Activated naive CD4-positive, alpha-beta T cell treated with anti-CD3 and anti-CD28 coated beads, Interleukin-2, amount 50 U/mL, for 16 hours (primary cell): ENCODE measurements at regions not wholly inside any gene's neighbourhood (a gene's known extent, or its start where the extent isn't known, plus 50 kb on each side); places are given as distances from the start of the nearest gene placed in this dataset.
A peak's percentile ranks its signal among the peaks of the same experiment; 100 is the strongest.
"Not testable (repeated sequence)": the region's sequence is repeated elsewhere in the genome, so short reads cannot be mapped to it uniquely, and the experiment has no call there.

Experiments used
- DNase-seq: peaks from one replicate; pipeline ENCODE4 v3.0.0-alpha.2; 2020

DNA sequence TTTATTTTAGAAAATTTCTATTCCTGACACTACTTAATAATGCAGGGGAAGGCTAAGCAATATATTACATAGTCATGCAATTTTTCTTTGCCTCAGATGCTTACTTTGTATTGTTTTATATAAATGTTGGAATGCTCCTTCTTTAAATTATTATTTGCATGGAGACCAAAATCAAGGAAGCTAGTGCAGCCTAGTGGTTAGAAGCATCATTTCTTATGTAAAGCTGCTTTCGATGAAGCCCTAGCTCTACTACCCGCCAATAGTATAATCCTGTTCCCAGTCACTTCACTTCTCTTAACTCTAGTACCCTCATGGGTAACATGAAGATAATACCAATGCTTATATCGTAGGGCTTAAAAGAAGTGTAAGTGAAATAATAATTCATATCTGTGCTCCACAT, 198.9 kb downstream of the LRATD1 start:
- DNase-seq = no peak

DNA sequence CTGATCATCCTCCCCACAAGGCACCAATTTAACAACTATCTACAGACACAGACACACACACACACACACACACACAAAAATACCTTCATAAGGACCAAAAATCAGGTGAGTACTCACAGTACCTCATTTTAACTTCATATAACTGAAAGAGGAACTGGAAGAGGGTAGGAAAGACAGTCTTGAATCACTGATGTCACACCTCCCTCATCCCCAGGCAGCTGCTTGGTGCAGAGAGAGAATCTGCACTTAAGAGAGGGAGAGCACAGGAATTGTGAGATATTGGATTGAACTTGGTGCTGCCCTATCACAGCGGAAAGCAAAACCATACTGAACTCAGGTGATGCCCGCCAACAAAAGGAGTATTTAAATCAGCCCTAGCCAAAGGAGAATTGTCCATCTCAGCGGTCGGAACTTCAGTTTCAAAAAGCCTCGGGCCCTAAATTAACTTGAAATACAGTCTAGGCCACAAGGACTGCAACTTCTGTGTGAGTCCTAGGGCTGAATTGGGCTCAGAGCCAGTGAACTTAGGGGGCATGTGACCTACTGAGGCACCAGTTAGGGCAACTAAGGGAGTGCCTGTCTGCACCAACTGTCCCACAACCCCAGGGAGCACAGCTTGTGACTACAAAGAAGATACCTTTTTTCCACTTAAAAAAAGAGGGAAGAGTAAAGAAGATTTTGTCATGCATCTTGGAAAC, 211.1 kb downstream of the LRATD1 start:
- no peak for DNase-seq

DNA sequence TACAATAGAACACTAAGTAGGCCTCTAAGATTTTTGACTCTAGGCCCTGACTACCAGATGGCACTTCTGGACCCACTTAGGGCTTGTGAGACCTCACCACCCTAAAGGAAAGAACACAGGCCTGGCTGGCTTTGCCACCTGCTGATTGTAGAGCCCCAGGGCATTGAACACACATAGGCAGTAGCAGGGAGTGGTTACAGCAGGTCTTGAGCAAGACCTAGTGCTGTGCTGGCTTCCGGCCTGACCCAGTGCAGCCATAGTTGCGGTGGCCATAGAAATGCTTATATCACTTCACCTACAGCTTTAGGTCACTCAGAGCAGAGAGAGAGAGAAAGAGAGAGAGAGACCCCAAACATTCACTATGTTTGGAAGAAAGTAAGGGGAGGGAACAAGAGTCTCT, 223.2 kb downstream of the LRATD1 start:
- DNase-seq = no peak

DNA sequence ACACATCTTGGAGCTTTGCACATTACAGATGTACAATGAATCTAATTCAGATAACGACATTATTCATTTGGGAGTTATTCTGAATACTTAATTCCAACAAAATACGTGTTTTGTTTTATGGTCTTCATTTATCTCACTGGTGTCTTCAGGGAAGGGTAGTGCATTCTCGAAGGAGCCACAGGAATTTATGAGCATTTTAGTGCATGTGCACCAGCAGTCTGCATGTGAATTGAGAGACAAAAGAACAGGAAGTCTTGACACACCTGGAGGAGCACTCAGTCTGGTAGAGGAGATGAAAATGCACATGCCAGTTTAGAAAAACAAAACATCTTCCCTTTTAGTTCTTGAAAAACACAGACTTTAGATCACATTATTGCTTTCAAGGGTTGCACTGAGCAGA, 228.7 kb downstream of the LRATD1 start:
- DNase-seq = no peak

DNA sequence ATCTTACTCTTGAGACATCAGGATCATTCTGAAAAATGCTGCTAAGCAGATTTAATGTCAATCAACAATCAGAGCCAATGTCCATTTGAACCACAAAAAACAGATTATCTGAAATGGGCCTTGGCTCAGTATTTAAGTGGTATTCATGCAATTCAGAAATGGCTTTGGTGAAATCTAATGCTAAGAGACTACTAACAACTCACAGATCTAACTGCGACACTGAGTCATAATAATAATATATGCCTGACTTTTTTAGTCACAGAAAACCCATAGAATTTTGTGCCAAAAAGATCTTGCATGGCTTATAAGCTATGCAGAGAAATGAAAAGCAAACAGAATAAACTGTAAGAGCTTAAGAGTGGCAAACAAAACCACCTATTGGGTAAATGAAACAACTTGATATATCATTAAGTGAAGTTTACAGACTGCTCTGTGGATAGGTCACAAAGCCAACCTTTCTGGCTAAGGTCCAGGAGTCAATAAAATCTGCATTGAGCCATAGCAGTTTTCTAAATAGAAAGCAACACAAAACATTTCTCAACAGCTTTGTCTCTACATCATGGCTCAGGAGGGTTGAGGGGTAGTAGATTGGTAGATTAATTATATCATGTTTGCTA, 234.3 kb downstream of the LRATD1 start:
- no peak for DNase-seq

DNA sequence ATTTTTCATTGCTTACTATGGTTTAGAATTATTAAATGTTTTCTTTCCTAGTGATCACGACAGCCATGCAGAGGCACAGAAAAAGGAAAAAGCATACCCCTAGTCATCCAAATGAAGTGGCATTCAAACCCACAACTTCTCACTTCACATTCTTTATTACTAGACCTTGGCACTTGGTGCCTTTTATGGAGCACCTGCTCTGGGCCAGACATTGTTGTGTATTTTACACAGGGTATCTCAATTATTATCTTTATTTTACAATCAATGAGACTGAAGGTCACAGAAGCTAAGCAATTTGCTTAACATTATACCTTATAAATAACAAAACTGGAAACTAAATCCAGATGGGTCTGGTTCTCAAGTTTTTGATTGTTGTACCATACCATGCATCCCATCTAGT, 235.3 kb downstream of the LRATD1 start:
- DNase-seq = no peak

DNA sequence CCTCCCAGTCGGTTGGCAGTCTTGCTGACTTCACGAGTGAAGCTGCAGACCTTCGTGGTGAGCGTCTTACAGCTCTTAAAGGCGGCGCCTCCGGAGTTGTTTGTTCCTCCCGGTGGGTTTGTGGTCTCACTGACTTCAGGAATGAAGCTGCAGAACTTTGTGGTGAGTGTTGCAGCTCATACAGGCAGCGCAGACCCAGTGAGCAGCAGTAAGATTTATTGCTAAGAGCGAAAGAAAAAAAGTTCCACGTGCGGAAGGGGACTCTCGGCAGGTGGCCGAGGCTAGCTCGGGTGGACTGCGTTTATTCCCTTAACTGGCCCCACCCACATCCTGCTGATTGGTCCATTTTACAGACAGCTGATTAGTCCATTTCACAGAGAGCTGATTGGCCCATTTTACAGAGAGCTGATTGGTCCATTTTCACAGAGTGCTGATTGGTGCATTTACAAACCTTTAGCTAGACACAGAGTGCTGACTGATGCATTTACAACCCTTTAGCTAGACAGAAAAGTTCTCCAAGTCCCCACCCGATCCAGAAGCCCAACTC, 240.3 kb downstream of the LRATD1 start:
- DNase-seq = no peak

DNA sequence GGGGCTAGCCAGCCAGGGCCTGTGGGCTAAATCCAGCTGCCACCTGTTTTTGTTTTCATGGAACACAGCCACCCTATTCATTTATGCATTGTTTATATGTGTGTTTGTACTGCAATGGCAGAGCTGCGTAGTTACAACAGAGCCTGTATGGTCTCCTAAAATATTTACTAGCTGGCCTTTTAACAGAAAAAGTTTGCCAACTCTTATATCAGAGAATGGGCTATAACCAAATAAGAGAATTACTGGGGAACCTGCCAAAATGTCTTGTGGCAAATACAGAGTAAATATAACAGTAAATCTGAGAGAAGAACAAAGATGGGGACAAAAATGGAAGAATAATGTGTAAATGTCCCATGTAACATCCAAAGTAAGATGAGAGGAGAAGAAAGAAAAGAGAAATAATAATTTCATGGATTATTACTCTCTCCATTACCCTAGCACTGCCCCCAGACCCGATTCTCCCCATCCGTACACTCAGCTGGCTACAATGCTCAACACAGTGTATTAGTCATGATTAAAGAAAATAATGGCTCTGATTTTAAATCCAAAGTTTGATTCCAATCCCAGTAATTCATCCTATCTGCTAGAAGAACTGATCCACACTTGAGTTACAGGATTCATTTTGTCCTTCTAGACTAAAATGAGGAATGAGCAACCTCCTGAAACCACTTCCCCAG, 249.3 kb downstream of the LRATD1 start:
- no peak for DNase-seq

DNA sequence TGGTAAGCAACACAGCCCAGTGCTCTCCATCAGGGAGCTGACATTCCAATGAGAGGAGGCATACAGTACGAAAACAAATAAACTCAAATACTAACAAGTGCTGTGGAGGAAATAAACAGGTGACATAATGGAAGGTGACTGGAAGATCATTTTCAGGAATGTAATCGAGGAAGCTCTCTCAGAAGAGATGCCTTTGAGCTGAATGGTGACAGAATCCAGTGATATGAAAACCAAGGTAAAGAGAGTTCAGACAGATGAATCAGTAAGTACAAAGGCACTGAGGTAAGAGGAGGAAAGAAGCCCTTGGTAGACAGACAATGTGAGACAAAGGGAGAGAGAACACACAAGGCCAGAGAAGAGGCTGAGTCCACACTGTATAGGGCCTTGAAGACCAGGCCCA, 252.1 kb downstream of the LRATD1 start:
- DNase-seq = no peak

DNA sequence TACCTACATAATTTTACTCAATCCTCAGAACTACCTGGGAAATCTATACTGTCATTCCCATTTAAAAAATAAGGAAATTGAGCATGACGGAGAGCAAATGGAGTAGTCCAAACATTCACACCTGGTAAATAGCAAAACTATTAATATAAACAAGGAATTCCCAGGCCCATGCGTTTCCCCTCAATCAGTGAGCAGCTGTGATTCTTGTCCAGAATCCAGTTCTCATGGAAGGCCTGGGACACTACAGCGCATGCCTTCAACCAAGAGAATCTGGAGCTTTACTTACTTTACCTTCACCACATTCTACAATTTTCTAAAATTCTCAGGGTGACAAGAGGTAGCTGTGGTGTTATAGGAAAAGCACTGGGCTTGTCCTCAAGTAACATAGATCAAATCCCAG, 259.0 kb downstream of the LRATD1 start:
- DNase-seq = no peak

DNA sequence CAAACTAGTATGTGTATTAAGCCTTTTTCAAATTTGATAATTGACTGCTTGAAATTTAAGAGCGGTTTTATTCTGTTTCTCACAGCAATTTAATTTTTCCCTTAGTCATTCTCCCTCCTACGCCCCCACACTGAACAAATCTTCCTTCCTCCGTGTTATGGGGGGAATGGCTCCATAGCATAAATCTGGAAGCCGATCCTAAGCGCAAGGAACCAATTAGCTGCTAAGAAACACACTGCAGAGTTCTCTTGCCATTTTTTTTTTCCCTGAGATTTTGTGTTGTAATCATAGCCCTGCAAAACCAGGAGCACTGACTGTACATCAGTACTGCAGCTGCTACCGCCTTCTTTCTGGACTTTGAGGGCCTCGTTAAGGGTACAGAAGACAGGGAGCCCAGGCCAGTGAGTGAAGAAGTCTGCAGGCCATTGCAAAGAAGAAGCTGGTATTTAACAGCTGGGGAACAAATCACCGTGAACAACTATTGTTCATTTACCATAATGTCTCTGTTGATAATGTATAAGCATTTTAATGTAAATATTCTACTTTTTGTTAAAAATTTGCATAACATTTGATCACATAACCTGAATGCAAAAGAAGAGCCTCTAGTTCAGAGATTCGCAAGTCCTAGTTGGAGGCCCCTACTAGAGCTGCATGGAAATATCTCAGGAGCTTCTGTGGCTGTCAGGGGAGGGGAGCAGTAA, 264.0 kb downstream of the LRATD1 start:
- no peak for DNase-seq

DNA sequence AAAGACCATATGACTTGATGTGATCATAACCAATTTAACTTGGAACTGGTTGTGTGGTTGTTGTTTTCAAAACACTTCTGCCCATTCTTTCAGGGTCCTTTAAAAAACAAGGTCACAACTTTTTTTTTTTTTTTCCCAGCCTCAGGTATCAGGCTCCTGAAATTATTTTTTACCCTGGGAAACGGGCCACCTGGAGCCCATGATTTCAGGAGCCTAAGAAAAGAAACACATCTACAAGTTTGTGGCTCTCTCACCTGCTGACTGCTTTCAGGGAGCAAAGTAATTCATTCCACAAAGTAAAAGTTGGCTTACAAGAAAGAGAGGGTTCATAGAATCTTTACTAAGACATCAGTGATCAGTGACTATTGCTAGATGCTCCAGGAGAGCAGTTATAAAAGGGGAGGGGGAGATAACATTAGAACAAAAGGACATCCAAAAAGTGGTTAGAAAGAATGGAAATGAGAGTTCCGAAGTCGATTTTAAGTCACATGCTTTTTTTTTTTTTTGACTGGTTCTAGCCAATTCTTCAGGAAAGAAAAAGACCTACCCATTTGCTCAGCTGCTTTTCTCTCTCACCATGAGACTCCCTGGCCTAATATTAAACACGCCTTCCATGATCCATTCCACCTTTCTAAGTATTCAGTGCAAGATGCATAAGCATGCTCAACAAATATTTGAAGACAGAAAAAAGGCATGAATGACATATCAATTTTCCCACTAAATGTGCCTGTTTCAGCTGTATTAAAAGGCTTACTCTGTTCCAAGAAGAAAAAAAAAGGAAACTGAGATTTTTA, 267.3 kb downstream of the LRATD1 start:
- DNase-seq = no peak

DNA sequence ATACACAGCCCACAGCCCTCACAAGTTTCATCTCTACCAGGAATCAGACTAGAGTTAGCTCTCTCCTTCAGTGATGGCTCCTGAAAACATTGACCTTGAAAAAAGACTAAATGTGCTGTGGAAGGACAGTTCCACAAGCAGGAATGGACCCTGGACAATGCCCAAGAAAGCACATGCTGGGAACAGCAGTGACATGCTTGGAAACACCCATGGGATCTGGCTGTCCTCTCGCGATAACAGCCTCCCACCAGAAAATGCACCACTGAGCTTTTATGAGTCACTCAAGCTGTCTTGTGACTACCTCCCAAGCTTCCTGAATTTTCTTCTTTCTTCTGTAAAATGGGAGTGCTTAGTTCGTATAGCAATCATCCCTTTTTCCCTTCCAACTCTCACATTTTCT, 269.2 kb downstream of the LRATD1 start:
- DNase-seq = no peak

DNA sequence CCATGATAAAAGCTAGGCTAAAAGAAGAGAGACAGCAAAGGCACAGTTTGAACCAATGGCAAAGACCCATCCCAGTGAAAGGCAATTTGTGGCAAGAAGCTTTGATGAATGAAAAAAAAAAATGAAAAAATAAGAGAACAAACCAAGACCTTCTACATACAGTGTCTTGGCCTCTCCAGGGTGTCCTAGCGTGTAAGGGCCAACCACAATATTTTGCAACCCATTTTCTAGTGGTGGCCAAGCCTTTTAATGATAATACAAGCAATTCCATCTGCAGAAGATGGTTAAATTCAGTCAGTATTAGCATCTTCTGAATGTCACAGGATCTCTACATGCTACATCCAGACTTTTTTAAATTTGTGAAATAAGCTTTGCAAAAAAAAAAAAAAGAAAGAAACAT, 270.4 kb downstream of the LRATD1 start:
- no peak for DNase-seq

DNA sequence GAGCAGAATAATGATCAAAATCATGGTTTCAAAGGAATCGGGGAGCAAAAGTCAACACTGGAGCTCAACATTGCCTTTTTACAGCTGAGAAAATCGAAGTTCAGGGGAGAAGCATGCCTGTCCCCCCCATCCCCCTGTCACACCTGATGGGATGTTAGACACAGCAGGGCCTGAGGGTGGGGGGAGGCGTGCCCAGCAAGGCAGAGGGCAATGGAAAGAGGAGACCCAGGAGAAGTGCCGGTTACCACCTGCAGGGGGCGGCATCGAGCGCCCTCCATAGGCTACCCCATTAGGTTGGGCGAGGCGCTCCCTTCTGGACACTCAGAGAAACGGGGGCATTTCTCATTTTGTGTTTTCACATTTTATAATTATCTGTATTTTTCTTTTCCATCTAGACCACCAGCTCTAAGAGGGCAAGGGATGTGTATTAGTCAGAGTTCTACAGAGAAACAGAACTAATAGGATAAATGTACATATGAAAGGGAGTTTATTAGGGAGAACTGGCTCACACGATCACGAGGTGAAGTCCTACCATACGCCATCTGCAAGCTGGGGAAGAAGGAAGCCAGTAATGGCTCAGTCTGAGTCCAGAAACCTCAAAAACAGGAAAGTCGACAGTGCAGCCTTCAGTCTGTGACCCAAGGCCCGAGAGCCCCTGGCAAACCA, 271.3 kb downstream of the LRATD1 start:
- peak; percentile 38 for DNase-seq

DNA sequence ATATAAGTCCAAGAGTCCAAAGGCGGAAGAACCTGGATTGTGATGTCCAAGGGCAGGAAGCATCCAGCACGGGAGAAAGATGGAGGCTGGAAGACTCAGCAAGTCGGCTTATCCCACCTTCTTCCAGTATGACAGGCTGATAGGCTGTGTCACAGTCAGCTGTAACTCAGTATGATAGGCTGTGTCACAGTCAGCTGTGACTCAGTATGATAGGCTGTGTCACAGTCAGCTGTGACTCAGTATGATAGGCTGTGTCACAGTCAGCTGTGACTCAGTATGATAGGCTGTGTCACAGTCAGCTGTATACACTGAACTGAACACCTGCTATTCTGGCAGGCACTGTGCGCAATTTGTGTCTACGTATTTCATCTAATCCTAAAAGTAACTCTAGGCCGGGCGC, 271.9 kb downstream of the LRATD1 start:
- DNase-seq = not testable (repeated sequence)

DNA sequence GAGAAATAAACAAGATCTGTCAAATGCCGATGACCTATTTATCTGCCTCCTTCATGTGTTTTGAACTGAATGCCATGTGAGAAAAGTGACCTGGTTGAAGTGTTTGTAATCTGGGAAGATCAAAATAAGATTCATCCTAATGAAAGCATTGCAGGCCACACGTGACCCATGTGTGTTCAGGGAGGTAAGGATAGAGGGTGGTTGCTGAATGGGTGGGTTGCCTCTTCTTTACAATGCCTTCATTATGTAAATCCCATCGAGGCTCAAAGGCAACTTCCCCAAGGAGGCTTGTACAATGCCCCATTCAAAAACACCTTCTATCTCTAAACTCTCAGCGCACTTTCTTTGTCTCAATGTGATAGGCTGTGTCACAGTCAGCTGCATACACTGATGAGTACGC, 273.1 kb downstream of the LRATD1 start:
- DNase-seq = no peak

DNA sequence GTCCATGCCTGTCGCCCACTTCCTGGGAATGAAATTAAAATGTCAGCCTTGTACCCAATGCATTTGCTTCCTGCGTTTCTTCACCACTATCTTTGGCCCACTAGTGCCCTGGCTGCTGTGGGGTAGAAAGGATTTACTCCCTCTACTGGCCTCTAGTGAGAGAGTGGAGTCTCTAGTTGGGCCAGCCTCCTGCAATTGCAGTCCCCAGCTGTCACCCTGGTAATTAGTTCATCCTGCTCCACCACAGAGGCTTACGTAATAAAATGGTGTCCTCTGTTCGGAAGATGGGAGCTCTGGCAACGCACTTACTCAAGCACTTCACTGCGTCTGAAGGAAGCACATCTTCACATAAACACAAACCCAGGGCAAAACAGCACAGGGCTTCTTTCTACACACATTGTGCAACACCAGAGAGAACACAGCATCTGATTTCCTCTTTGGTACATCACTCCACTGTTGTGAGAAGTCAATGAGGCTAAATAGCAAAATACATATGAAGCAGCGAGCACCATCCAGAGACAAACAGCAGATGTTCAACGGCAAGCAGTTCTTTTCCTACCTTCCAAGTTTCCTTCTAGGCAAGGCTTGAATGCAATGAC, 274.6 kb downstream of the LRATD1 start:
- DNase-seq = no peak

DNA sequence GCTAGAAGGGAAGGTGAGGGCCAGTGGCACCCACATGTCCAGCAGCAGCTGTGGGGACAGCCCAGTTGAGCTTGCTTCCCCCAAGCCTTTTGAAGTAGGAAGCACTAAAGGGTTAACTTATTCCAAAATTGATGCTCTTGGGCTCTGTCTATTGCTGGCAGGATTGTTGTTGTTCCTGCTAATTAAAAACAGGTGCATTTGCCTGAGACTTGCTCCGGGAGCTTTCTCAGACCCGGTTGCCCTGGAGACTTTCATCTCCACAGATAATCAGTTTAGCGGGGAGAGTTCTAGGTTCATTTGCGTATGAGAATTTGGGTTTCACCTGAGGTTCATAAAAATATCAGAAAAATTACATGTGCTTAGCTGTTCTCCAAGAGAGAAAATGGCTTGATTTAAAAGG, 277.3 kb downstream of the LRATD1 start:
- DNase-seq = no peak

DNA sequence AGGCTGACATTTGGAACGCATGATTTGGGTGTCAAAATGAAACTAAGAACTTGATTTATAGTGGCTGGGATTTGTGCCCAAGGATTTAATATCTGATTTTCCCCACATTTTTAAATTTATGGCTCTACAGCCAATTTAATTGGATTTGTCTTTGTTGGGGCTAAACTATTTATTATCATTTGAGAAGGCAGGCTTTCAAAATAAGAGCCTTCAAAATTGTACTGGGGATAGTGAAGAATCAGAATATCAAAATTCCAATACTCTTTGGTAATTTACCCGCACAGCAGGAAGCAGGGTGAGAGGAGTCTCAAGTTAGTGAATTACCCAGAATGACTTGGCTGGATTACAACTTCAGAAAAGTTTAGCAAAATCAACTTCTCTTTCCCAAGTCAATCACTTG, 278.1 kb downstream of the LRATD1 start:
- no peak for DNase-seq

DNA sequence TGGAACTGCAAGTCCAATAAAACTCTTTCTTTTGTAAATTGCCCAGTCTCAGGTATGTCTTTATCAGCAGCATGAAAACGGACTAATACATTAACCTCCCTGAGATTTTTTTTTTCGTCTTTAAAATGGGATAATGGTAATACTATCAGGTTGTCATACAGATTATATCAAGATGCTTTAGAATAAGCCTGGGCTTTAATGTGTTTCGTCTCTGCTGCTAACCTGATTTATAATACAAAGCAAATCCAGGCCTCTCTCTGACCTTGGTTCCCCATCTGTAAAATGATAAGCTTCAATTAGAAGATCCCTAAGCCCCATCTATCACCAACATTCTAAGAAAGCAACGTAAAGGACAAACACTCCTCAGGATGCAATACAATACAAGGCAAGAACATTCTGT, 283.5 kb downstream of the LRATD1 start:
- no peak for DNase-seq
